Lung (tissue), 11 donors: ENCODE measurements at regions not wholly inside any gene's neighbourhood (a gene's known extent, or its start where the extent isn't known, plus 50 kb on each side); places are given as distances from the start of the nearest gene placed in this dataset.

Source experiments
- ATAC-seq: fragments of 200-7000 bp; cut with Tn5 transposase; one replicate; pipeline ENCODE4 v1.9.1; 2020; ENCODE audit warnings: moderate number of reproducible peaks; ENCODE audit not compliant: insufficient read depth, low FRiP score
- DNase-seq, 3 donors: peaks; one replicate each; pipeline ENCODE4 v3.0.0-alpha.2; 2013 to 2017
- H3K27ac ChIP-seq, 2 donors: one replicate each; pipeline ENCODE4 v1.5.1; 2013; ENCODE audit warnings: mild to moderate bottlenecking in 2 of 2, moderate library complexity in 2 of 2, control low read depth in 1 of 2, inconsistent platforms in 1 of 2, low read depth in 1 of 2, low read length in 1 of 2
- H3K27me3 ChIP-seq, 3 donors: one replicate each; pipeline ENCODE4 v1.5.1; 2013; ENCODE audit warnings: low read length in 2 of 3; ENCODE audit not compliant: control insufficient read depth in 3 of 3, insufficient read depth in 3 of 3
- H3K36me3 ChIP-seq, 4 donors: one replicate each; pipeline ENCODE4 v1.5.1; 2013; ENCODE audit warnings: low read length in 4 of 4, mild to moderate bottlenecking in 1 of 4, moderate library complexity in 1 of 4; ENCODE audit not compliant: control insufficient read depth in 4 of 4, insufficient read depth in 4 of 4
- H3K4me1 ChIP-seq, 5 donors: one replicate each; pipeline ENCODE4 v1.5.1; 2013; ENCODE audit warnings: low read length in 5 of 5, mild to moderate bottlenecking in 2 of 5, moderate library complexity in 1 of 5; ENCODE audit not compliant: control insufficient read depth in 5 of 5, insufficient read depth in 5 of 5
- H3K4me3 ChIP-seq: one replicate; pipeline ENCODE4 v1.5.1; 2013; ENCODE audit warnings: mild to moderate bottlenecking, control low read depth, moderate library complexity
- H3K9ac ChIP-seq, 2 donors: one replicate each; pipeline ENCODE4 v1.5.1; 2013; ENCODE audit warnings: low read length in 2 of 2, control low read depth in 1 of 2; ENCODE audit not compliant: insufficient read depth in 1 of 2
- H3K9me3 ChIP-seq, 4 donors: one replicate each; pipeline ENCODE4 v1.5.1; 2013; ENCODE audit warnings: low read length in 3 of 4, mild to moderate bottlenecking in 1 of 4, moderate library complexity in 1 of 4; ENCODE audit not compliant: control insufficient read depth in 4 of 4, insufficient read depth in 3 of 4
- CTCF ChIP-seq: IDR thresholded peaks from 2 replicates; pipeline ENCODE4 v1.5.1; 2012; ENCODE audit warnings: mild to moderate bottlenecking; ENCODE audit errors: control extremely low read depth, extremely low read depth
- WGBS, 2 donors: extraction: QIAGEN DNeasy Blood & Tissue Kit; methylation state at CpG; one replicate each; pipeline ENCODE4 v1.1.7; 2013; 5-methylcytosine and 5-hydroxymethylcytosine counted together
- donor health status: control.
- donor health status: control.
- donor health status: Bipolar disorder and iron deficiency.
- donor health status: healthy.
- donor health status: DM: yes; HTN: yes; CAD: no.

DNA sequence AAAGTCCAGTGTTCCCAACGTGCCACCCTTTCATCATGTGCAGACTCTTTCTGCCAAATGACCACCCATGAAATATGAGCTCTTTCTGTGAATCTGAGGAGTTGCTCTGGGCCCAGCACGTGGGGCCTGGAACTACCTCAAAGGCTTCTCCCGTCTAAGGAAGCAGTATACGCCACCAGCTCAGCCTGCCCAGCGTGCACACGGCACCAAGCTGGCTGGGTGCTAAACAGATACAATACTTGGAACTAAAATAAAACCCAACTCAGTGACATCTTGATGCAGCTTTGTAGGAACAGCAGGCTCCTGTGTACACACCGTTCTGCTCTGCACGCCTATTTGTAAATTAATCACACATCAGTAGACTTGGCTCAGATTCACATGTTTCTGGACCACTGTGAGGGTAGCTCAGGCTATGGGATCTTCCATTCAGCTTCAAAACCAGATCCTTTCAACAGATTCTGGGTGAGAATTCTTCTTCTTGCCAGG lies 74.8 kb downstream of the ARL6IP4 start:
- H3K4me3 ChIP-seq, result no peak overlapping the region
- 77 to 78% methylated on average over 8 of the region's 8 CpGs for WGBS, 2 donors
- no peaks in the 10 kb centered on the region for H3K27me3 ChIP-seq
- H3K27ac ChIP-seq, result peak overlapping the region in 1 of 2 donors; percentile 49
- ATAC-seq (no peak), DNase-seq (peak in 1 of 3 donors; percentile 68)
- no peaks in the 10 kb centered on the region for H3K36me3 ChIP-seq
- H3K9ac ChIP-seq, result no peak overlapping the region
- no peak for TF ChIP-seq CTCF
- H3K4me1 ChIP-seq, result peaks cover 0 to 17% (median 7%) of the 10 kb centered on the region in 5 donors
- H3K9me3 ChIP-seq, result no peaks in the 10 kb centered on the region

DNA sequence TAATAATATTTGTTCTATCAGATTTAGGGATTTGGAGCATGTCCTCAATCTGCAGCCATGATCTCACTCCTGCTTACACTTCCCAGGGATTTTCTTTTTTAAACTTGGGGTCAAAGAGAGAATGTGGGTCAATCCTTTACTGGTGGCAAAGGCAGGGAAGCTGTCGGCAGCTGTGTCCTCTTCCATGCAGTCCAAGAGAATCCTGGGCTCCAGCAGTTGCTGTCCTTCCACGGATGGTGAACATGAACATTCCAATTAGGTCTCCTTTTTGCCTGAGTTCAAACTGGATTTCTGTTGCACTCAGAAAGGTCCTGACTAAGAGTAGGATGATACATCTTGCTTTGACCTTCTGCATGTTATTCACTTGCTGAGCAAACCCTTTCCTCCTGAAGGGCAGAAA lies 73.9 kb downstream of the ARL6IP4 start:
- no peak for TF ChIP-seq CTCF
- 87 to 94% methylated on average over 2 of the region's 2 CpGs for WGBS, 2 donors
- Histone ChIP-seq H3K9me3 (no peaks in the 10 kb centered on the region), H3K4me3 (no peak overlapping the region), H3K9ac (no peak overlapping the region), H3K27ac (peak overlapping the region in 1 of 2 donors; percentile 53), H3K27me3 (no peaks in the 10 kb centered on the region), H3K4me1 (peaks cover 0 to 16% (median 4%) of the 10 kb centered on the region in 5 donors), H3K36me3 (no peaks in the 10 kb centered on the region)
- DNase-seq (no peak), ATAC-seq (no peak)

DNA sequence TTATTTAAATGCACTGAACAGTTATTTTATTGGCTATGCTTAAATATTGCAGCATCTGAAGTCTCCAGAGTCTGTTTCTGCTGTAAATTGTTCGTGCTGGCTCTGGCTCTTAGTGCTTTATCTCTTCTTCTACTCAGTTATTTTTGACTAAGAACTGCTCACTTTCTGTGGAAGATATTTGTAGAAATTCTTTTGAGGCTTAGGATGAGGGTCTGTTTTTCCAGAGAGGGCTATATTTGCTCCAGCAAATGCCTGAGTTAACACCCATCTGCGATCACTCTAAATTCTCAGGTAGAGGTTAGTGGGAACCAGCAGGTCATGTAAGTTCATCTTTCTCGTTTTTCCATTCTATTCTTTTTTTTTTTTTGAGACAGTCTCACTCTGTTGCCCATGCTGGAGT lies 71.1 kb downstream of the ARL6IP4 start:
- no peak for TF ChIP-seq CTCF
- ATAC-seq, result no peak
- DNase-seq, result no peak

DNA sequence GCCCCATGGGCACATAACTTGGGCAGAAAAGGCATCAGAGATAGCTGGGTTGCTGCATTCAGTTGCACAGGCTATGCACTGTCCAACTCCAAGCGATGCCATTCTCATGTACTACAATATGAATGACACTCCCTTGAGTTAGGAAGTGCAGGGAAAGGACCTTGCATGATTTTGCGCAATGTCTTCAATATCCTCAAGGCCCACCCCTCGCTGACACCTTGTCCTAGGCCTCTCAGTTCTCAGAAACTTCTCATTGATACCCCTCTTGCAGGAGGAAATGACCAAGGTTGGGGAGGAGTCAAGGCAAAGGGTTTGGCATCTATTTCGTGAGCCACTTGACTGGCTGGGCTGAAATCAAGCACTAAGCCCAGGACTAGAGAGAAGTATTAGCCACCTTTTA lies 70.4 kb downstream of the ARL6IP4 start:
- Histone ChIP-seq H3K27ac (peak overlapping the region in 1 of 2 donors; percentile 43), H3K27me3 (no peaks in the 10 kb centered on the region), H3K4me3 (no peak overlapping the region), H3K4me1 (peaks cover 0 to 8% (median 5%) of the 10 kb centered on the region in 5 donors), H3K9ac (no peak overlapping the region), H3K9me3 (no peaks in the 10 kb centered on the region), H3K36me3 (no peaks in the 10 kb centered on the region)
- no peak for TF ChIP-seq CTCF
- 69 to 75% methylated on average over 4 of the region's 4 CpGs for WGBS, 2 donors
- DNase-seq (no peak), ATAC-seq (no peak)

More for the DNA sequence above, 71.1 kb downstream of the ARL6IP4 start:
- H3K4me1 ChIP-seq, result peaks cover 0 to 8% (median 0%) of the 10 kb centered on the region in 5 donors
- WGBS, 2 donors, result 81 to 95% methylated on average over 3 of the region's 3 CpGs
- H3K27ac ChIP-seq, result peak overlapping the region in 1 of 2 donors; percentile 43
- H3K9ac ChIP-seq, result no peak overlapping the region
- H3K9me3 ChIP-seq, result no peaks in the 10 kb centered on the region
- H3K27me3 ChIP-seq, result no peaks in the 10 kb centered on the region
- H3K36me3 ChIP-seq, result no peaks in the 10 kb centered on the region
- no peak overlapping the region for H3K4me3 ChIP-seq
